Left ventricle myocardium superior (tissue), 1 donor: ENCODE measurements at regions not wholly inside any gene's neighbourhood (a gene's known extent, or its start where the extent isn't known, plus 50 kb on each side); places are given as distances from the start of the nearest gene placed in this dataset.
A peak's percentile ranks its signal among the peaks of the same experiment; 100 is the strongest.
"Not testable (repeated sequence)": the region's sequence is repeated elsewhere in the genome, so short reads cannot be mapped to it uniquely, and the experiment has no call there.

Experiments
- ATAC-seq: fragments of 200-7000 bp; cut with Tn5 transposase; one replicate; pipeline ENCODE4 v1.9.1; 2020; ENCODE audit warnings: mild to moderate bottlenecking, moderate library complexity
- DNase-seq: peaks from one replicate; pipeline ENCODE4 v3.0.0-alpha.2; 2020
- intact Hi-C: fragments of 100-400 bp; cut with micrococcal nuclease; formaldehyde crosslinking; loops from one replicate; pipeline ENCODE4 v1.11.0; 2022
- donor health status: DM: no; HTN: yes; CAD: no; lungs with severe emphysema.

- intact Hi-C loops, result no loop called here
Observed at GRCh38 chr21:19130379-19131028, 726.9 kb upstream of the TMPRSS15 start.

GRCh38 chr21:19141511-19141910 is 737.9 kb upstream of the TMPRSS15 start:
- ATAC-seq (no peak), DNase-seq (no peak)
- intact Hi-C loops, result no loop called here

More at GRCh38 chr21:19130379-19131028, 726.9 kb upstream of the TMPRSS15 start:
- ATAC-seq, result no peak
- no peak for DNase-seq

- ATAC-seq (no peak), DNase-seq (no peak)
- intact Hi-C loops, result no loop called here
Observed at GRCh38 chr21:19145682-19146293, 742.2 kb upstream of the TMPRSS15 start.

DNA sequence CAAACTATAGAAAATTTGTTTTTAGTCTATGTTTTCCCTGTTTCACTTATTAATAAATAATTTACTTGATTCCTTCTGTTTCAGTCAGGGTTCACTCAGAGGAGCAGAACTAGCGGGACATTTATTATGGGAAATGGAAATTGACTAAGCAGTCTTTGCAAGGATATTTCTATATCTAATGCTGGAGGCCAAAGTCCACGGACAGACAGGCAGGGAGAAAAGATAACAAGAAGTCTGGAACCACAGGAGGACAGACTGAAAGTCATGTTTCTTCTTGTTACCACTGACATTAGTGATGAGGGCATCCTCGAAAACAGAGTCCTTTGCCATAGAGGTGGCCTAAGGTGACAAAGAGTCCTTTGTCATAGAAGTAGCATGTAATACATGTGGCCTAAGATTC is 744.5 kb upstream of the TMPRSS15 start:
- ATAC-seq, result no peak
- intact Hi-C loops, result no loop called here
- DNase-seq, result no peak

GRCh38 chr21:19171585-19171984 is 768.0 kb upstream of the TMPRSS15 start:
- DNase-seq (no peak), ATAC-seq (no peak)
- intact Hi-C loops, result no loop called here

DNA sequence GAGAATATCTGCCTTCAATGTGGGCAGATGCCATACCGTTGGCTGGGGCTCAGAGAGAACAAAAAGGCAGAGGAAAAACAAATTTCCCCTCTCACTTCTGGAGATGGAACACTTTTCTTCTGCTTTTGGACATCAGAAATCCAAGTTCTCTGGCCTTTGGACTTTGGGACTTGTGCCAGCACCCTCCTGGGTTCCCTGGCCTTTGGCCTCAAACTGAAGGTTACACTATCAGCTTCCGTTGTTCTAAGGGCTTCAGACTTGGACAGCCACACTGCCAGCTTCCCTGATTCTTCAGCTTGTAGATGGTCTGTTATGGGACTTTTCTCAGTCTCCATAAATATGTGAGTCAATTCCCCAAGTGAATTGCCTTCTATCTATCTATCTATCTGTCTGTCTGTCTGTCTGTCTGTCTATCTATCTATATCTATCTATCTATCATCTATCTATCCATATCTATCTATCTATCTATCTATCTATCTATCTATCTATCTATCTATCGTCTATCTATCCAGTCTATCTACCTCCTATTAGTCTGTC is 778.1 kb upstream of the TMPRSS15 start:
- intact Hi-C loops, result no loop called here
- DNase-seq, result no peak
- ATAC-seq, result no peak

GRCh38 chr21:19197950-19198349 is 794.4 kb upstream of the TMPRSS15 start:
- intact Hi-C loops, result no loop called here
- DNase-seq, result no peak
- ATAC-seq, result no peak

DNA sequence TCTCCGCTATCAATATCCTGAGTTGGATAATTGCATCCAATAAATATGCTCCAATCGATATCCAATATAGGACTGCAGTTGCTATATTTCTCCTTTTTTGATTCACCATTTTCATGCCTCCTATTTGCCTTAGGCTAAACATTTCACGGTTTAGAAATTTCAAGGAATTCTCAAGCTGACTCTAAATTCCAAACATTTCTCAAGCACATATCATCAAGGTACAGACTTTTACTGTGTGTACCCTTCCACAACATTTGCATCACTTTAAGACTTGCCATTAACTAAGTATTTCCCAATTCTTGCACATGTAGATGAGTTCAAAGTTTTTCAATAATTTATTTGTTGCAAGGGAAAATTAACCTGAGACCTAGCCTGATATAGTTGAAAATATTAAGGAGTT is 795.2 kb upstream of the TMPRSS15 start:
- ATAC-seq (no peak), DNase-seq (no peak)
- intact Hi-C loops, result no loop called here

GRCh38 chr21:19218163-19218562 is 814.6 kb upstream of the TMPRSS15 start:
- no peak for ATAC-seq
- intact Hi-C loops, result no loop called here

DNA sequence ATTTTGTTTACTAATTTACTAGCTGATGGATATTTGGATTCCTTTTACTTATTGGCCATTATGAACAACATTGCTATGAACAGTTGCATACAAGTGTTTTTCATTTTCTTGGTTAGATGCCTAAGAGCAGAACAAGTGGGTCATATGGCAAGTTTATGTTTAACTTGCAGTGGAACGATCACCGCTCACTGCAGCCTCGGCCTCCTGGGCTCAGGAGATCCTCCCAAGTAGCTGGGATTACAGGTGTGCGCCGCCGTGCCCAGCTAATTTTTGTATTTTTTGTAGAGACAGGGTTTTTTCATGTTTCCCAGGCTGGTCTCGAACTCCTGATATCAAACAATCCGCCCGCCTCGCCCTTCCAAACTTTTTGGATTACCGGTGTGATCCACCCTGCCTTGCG is 820.5 kb upstream of the TMPRSS15 start:
- intact Hi-C loops, result no loop called here
- ATAC-seq (no peak), DNase-seq (no peak)

More at GRCh38 chr21:19218163-19218562, 814.6 kb upstream of the TMPRSS15 start:
- DNase-seq, result no peak

GRCh38 chr21:19228226-19228625 is 824.6 kb upstream of the TMPRSS15 start:
- ATAC-seq (no peak), DNase-seq (no peak)
- intact Hi-C loops, result no loop called here

- ATAC-seq, intact Hi-C loops, DNase-seq: not testable (repeated sequence)
Observed at GRCh38 chr21:19233841-19234240, 830.3 kb upstream of the TMPRSS15 start.

GRCh38 chr21:19236209-19236608 is 832.6 kb upstream of the TMPRSS15 start:
- DNase-seq, result no peak
- ATAC-seq, result no peak
- intact Hi-C loops, result no loop called here

DNA sequence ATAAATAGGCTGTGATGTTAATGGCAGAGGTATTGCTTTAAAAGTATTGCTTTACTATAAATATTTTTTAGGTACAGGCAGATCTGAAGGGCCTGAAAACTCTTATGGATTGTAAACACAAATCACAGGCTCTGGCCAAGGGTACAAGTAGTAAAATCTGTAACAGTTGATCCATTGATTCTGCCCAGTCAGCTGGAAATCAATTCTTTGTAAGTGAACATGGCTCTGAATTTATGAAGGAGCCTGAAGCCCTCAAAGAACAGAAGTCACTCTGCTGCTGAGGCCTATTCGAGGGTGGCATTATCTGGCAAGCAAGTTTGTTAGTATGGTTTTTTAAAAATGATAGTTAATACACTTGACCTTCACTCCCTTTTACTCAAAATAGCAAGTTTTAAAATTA is 834.0 kb upstream of the TMPRSS15 start:
- intact Hi-C loops, result no loop called here
- DNase-seq (no peak), ATAC-seq (no peak)

DNA sequence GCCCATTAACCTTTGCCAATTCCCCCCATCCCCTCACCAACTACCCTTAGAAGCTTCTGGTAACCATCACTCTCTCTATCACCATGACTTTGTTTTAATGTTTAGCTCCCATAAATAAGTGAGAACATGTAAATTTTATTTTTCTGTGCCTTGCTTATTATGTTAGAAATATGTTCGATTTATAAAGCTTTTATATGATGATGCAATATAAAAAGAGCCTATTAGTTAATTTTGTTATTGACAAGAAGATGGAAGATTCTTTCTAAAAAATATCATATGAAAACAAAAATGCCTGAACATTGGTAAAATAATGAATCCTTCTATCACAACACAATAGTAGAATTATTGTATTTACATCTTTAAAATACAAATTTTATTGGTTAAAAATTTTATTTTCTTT is 836.1 kb upstream of the TMPRSS15 start:
- intact Hi-C loops, result loop anchor here (10.0 kb wide), 1 partner anchor 285 kb away; no protein-coding TSS in a partner anchor
- ATAC-seq (no peak), DNase-seq (no peak)

DNA sequence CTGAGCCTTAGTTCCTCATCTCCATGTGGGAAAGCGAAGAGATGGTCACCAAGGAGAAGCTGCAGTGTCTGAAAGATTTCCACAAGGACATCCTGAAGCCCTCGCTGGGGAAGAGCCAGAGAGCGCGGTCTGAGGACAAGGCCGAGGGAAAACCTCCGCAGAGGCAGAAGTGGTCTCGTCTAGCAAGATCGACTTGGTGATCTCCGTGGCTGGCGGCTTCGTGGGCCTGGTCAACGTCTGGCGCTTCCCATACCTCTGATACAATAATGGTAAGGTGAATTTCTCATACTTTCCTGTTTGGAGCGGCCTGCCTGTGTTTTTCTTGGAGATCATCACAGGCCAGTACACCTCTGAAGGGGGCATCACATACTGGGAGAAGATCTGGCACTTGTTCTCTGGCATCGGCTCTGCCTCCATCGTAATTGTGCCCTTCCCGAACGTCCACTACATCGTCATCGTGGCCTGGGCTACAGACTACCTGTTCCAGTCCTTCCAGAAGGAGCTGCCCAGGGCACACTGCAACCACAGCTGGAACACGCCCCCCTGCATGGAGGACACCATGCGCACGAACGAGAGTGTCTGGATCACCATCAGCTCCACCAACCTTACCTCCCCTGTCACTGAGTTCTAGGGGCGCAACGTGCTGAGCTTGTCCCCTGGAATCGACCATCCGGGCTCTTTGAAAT is 841.1 kb upstream of the TMPRSS15 start:
- ATAC-seq (no peak), DNase-seq (no peak)
- intact Hi-C loops, result loop anchor here (10.0 kb wide), 1 partner anchor 290 kb away; no protein-coding TSS in a partner anchor

- ATAC-seq (no peak), DNase-seq (no peak)
- intact Hi-C loops, result loop anchor here (10.0 kb wide), 1 partner anchor 290 kb away; no protein-coding TSS in a partner anchor
Observed at GRCh38 chr21:19245188-19245580, 841.6 kb upstream of the TMPRSS15 start.

DNA sequence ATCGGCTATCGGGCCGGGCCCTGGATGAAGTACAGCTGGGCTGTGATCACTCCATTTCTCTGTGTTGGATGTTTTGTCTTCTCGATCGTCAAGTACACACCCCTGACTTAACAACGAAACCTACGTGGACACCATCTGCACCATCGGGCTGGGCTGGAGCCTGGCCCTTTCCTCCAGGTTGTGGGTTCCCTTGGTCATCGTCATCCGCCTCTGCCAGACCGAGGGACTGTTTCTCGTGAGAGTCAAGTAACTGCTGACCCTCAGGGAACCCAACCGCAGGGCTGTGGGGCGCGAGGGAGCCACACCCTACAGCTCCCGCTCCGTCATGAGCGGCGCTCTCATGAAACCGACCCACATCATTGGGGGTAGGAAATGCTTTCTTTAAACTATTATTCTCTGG is 842.4 kb upstream of the TMPRSS15 start:
- DNase-seq (no peak), ATAC-seq (no peak)
- intact Hi-C loops, result loop anchor here (10.0 kb wide), 1 partner anchor 291 kb away; no protein-coding TSS in a partner anchor

GRCh38 chr21:19256934-19257660 is 853.5 kb upstream of the TMPRSS15 start:
- intact Hi-C loops, result no loop called here
- ATAC-seq, result peak; percentile 97
- DNase-seq, result peak; percentile 47
